ES-I3 (cell line): ENCODE measurements at regions not wholly inside any gene's neighbourhood (a gene's known extent, or its start where the extent isn't known, plus 50 kb on each side); places are given as distances from the start of the nearest gene placed in this dataset.

Experiments
- H3K36me3 ChIP-seq: 2 replicates; pipeline ENCODE4 v1.6.1; 2013; ENCODE audit warnings: mild to moderate bottlenecking, low read length, control low read depth, moderate library complexity; ENCODE audit not compliant: insufficient read depth
- H3K4me1 ChIP-seq: 2 replicates; pipeline ENCODE4 v1.6.1; 2013; ENCODE audit warnings: mild to moderate bottlenecking, control low read depth, low read length; ENCODE audit not compliant: insufficient read depth
- H3K9ac ChIP-seq: 2 replicates; pipeline ENCODE4 v1.6.1; 2013; ENCODE audit warnings: low read depth, mild to moderate bottlenecking, low read length, moderate library complexity
- H3K9me3 ChIP-seq: 2 replicates; pipeline ENCODE4 v1.6.1; 2013; ENCODE audit warnings: mild to moderate bottlenecking, low read length, moderate library complexity; ENCODE audit not compliant: control insufficient read depth, insufficient read depth

GRCh38 chr10:10332786-10333185, 684.9 kb upstream of the CELF2 start:
- Histone ChIP-seq H3K36me3 (no peaks in the 10 kb centered on the region), H3K9ac (no peak overlapping the region)

GRCh38 chr10:10333622-10334021, 684.0 kb upstream of the CELF2 start:
- H3K9me3 ChIP-seq = peaks cover 3% of the 10 kb centered on the region; the same call in 1 of the 2 replicates
- peaks cover 6% of the 10 kb centered on the region; the same call in 1 of the 2 replicates for H3K4me1 ChIP-seq
- H3K36me3 ChIP-seq = no peaks in the 10 kb centered on the region
- H3K9ac ChIP-seq = no peak overlapping the region

More at GRCh38 chr10:10332786-10333185, 684.9 kb upstream of the CELF2 start:
- H3K4me1 ChIP-seq = no peaks in the 10 kb centered on the region
- H3K9me3 ChIP-seq = peaks cover 3% of the 10 kb centered on the region; the same call in 1 of the 2 replicates

- Histone ChIP-seq H3K9ac (no peak overlapping the region), H3K9me3 (peaks cover 3% of the 10 kb centered on the region; the same call in 1 of the 2 replicates), H3K36me3 (no peaks in the 10 kb centered on the region), H3K4me1 (peaks cover 14% of the 10 kb centered on the region; the same call in 1 of the 2 replicates)
These were observed 679.3 kb upstream of the CELF2 start for GRCh38 chr10:10338339-10338738.

GRCh38 chr10:10346390-10347150, 671.1 kb upstream of the CELF2 start:
- Histone ChIP-seq H3K36me3 (no peaks in the 10 kb centered on the region), H3K9ac (no peak overlapping the region), H3K4me1 (no peaks in the 10 kb centered on the region), H3K9me3 (no peaks in the 10 kb centered on the region)

GRCh38 chr10:10350050-10350449, 667.6 kb upstream of the CELF2 start:
- Histone ChIP-seq H3K9me3 (no peaks in the 10 kb centered on the region), H3K9ac (no peak overlapping the region), H3K4me1 (no peaks in the 10 kb centered on the region), H3K36me3 (no peaks in the 10 kb centered on the region)

GRCh38 chr10:10351451-10351850, 666.2 kb upstream of the CELF2 start:
- H3K4me1 ChIP-seq = no peaks in the 10 kb centered on the region

GRCh38 chr10:10353326-10353868, 664.3 kb upstream of the CELF2 start:
- Histone ChIP-seq H3K4me1 (no peaks in the 10 kb centered on the region), H3K9me3 (peaks cover 3% of the 10 kb centered on the region; the same call in 1 of the 2 replicates), H3K9ac (no peak overlapping the region), H3K36me3 (no peaks in the 10 kb centered on the region)

More at GRCh38 chr10:10351451-10351850, 666.2 kb upstream of the CELF2 start:
- Histone ChIP-seq H3K36me3 (no peaks in the 10 kb centered on the region), H3K9ac (no peak overlapping the region), H3K9me3 (no peaks in the 10 kb centered on the region)

- Histone ChIP-seq H3K4me1 (peaks cover 23% of the 10 kb centered on the region), H3K9me3 (peaks cover 3% of the 10 kb centered on the region; the same call in 1 of the 2 replicates), H3K9ac (no peak overlapping the region), H3K36me3 (no peaks in the 10 kb centered on the region)
These were observed 658.4 kb upstream of the CELF2 start for GRCh38 chr10:10359263-10359662.

GRCh38 chr10:10361301-10361885, 656.3 kb upstream of the CELF2 start:
- 0 out of 2 replicates have a peak overlapping the region, but pooled peaks have one; percentile 6 for H3K9ac ChIP-seq
- no peaks in the 10 kb centered on the region for H3K36me3 ChIP-seq
- H3K9me3 ChIP-seq = peaks cover 3% of the 10 kb centered on the region; the same call in 1 of the 2 replicates
- H3K4me1 ChIP-seq = peaks cover 23% of the 10 kb centered on the region

- Histone ChIP-seq H3K36me3 (no peaks in the 10 kb centered on the region), H3K9ac (no peak overlapping the region), H3K9me3 (no peaks in the 10 kb centered on the region; the same call in 1 of the 2 replicates), H3K4me1 (peaks cover 23% of the 10 kb centered on the region)
These were observed 654.9 kb upstream of the CELF2 start for GRCh38 chr10:10362800-10363199.

GRCh38 chr10:10363217-10363616, 654.5 kb upstream of the CELF2 start:
- Histone ChIP-seq H3K9ac (no peak overlapping the region), H3K9me3 (no peaks in the 10 kb centered on the region; the same call in 1 of the 2 replicates), H3K36me3 (no peaks in the 10 kb centered on the region), H3K4me1 (peaks cover 23% of the 10 kb centered on the region)

GRCh38 chr10:10364902-10365301, 652.8 kb upstream of the CELF2 start:
- Histone ChIP-seq H3K4me1 (peaks cover 23% of the 10 kb centered on the region), H3K36me3 (no peaks in the 10 kb centered on the region), H3K9me3 (no peaks in the 10 kb centered on the region), H3K9ac (no peak overlapping the region)

GRCh38 chr10:10365676-10366075, 652.0 kb upstream of the CELF2 start:
- Histone ChIP-seq H3K4me1 (peaks cover 16% of the 10 kb centered on the region), H3K9ac (no peak overlapping the region), H3K36me3 (no peaks in the 10 kb centered on the region), H3K9me3 (no peaks in the 10 kb centered on the region)

- Histone ChIP-seq H3K9me3 (no peaks in the 10 kb centered on the region), H3K36me3 (no peaks in the 10 kb centered on the region), H3K4me1 (peaks cover 4% of the 10 kb centered on the region), H3K9ac (no peak overlapping the region)
These were observed 650.8 kb upstream of the CELF2 start for GRCh38 chr10:10366836-10367235.
